ENCODE measurements at regions not wholly inside any gene's neighbourhood (a gene's known extent, or its start where the extent isn't known, plus 50 kb on each side); places are given as distances from the start of the nearest gene placed in this dataset.

- no peak for TF ChIP-seq CTCF (IDR thresholded peaks at IDR 0.05; ENCODE audit: insufficient read depth, low read depth, low read length)
- POLR2A ChIA-PET, result no interaction called here
- DNase-seq (ENCODE audit: low read depth), result no peak
Observed at GRCh38 chr2:220127311-220127710, 499.9 kb downstream of the SLC4A3 start.

GRCh38 chr2:220127876-220128275 lies 500.4 kb downstream of the SLC4A3 start:
- no peaks in the 10 kb centered on the region for H3K27me3 ChIP-seq (ENCODE audit: control insufficient read depth, insufficient read depth, low read length)
- DNase-seq (ENCODE audit: low read depth), result no peak
- no peak overlapping the region for H3K4me3 ChIP-seq (ENCODE audit: low read depth, low read length)
- CTCF ChIA-PET, result no interaction called here
- H3K36me3 ChIP-seq (ENCODE audit: control insufficient read depth, insufficient read depth, low read length), result no peaks in the 10 kb centered on the region
- no peak for TF ChIP-seq CTCF (IDR thresholded peaks at IDR 0.05; ENCODE audit: insufficient read depth, low read depth, low read length)
- POLR2A ChIA-PET, result no interaction called here

More at GRCh38 chr2:220127311-220127710, 499.9 kb downstream of the SLC4A3 start:
- CTCF ChIA-PET, result interaction anchor here (1.7 kb wide), 1 partner anchor 16 kb away, joined by 6 read pairs; no protein-coding TSS in a partner anchor
- Histone ChIP-seq H3K36me3 (ENCODE audit: control insufficient read depth, insufficient read depth, low read length) (no peaks in the 10 kb centered on the region), H3K27me3 (ENCODE audit: control insufficient read depth, insufficient read depth, low read length) (no peaks in the 10 kb centered on the region), H3K4me3 (ENCODE audit: low read depth, low read length) (no peak overlapping the region)

- no peak overlapping the region for H3K4me3 ChIP-seq (ENCODE audit: low read depth, low read length)
- no peaks in the 10 kb centered on the region for H3K36me3 ChIP-seq (ENCODE audit: control insufficient read depth, insufficient read depth, low read length)
- no peak for TF ChIP-seq CTCF (IDR thresholded peaks at IDR 0.05; ENCODE audit: insufficient read depth, low read depth, low read length)
- POLR2A ChIA-PET, result no interaction called here
- DNase-seq (ENCODE audit: low read depth), result no peak
- CTCF ChIA-PET, result no interaction called here
- no peaks in the 10 kb centered on the region for H3K27me3 ChIP-seq (ENCODE audit: control insufficient read depth, insufficient read depth, low read length)
Observed at GRCh38 chr2:220129391-220129790, 502.0 kb downstream of the SLC4A3 start.

- no peak for DNase-seq (ENCODE audit: low read depth)
- H3K36me3 ChIP-seq (ENCODE audit: control insufficient read depth, insufficient read depth, low read length), result no peaks in the 10 kb centered on the region
- CTCF ChIA-PET, result interaction anchor here (1.1 kb wide), 1 partner anchor 11 kb away, joined by 3 read pairs; no protein-coding TSS in a partner anchor
- no peak overlapping the region for H3K4me3 ChIP-seq (ENCODE audit: low read depth, low read length)
- H3K27me3 ChIP-seq (ENCODE audit: control insufficient read depth, insufficient read depth, low read length), result no peaks in the 10 kb centered on the region
- POLR2A ChIA-PET, result no interaction called here
- no peak for TF ChIP-seq CTCF (IDR thresholded peaks at IDR 0.05; ENCODE audit: insufficient read depth, low read depth, low read length)
Observed at GRCh38 chr2:220134756-220135534, 507.5 kb downstream of the SLC4A3 start.

- Histone ChIP-seq H3K27me3 (ENCODE audit: control insufficient read depth, insufficient read depth, low read length) (no peaks in the 10 kb centered on the region), H3K36me3 (ENCODE audit: control insufficient read depth, insufficient read depth, low read length) (no peaks in the 10 kb centered on the region), H3K4me3 (ENCODE audit: low read depth, low read length) (no peak overlapping the region)
- peak; percentile 35 for DNase-seq (ENCODE audit: low read depth)
- CTCF ChIA-PET, result no interaction called here
- POLR2A ChIA-PET, result no interaction called here
- no peak for TF ChIP-seq CTCF (IDR thresholded peaks at IDR 0.05; ENCODE audit: insufficient read depth, low read depth, low read length)
Observed at GRCh38 chr2:220143336-220143735, 515.9 kb downstream of the SLC4A3 start.
